Keratinocyte (primary cell): ENCODE measurements at regions not wholly inside any gene's neighbourhood (a gene's known extent, or its start where the extent isn't known, plus 50 kb on each side); places are given as distances from the start of the nearest gene placed in this dataset.

ENCODE experiments used
- DNase-seq: peaks from one replicate; pipeline ENCODE4 v3.0.0-alpha.2; 2011; ENCODE audit warnings: low read depth, missing footprints, low spot score
- FAIRE-seq: peaks from 2 replicates; lab custom pipeline; 2011; peaks lifted over from hg19 to GRCh38; lab: Jason Lieb, UNC
- H2AFZ ChIP-seq: 2 replicates; pipeline ENCODE4 v1.6.0; 2012; ENCODE audit warnings: low read length, control low read depth, inconsistent platforms; ENCODE audit not compliant: control insufficient read depth
- H3K27ac ChIP-seq: 2 replicates; pipeline ENCODE4 v1.5.1; 2011; ENCODE audit warnings: low read length; ENCODE audit not compliant: control insufficient read depth, insufficient read depth
- H3K27me3 ChIP-seq: 3 replicates; pipeline ENCODE4 v1.6.0; 2011; ENCODE audit warnings: low read length; ENCODE audit not compliant: control insufficient read depth, insufficient read depth; ENCODE audit errors: extremely low read depth
- H3K36me3 ChIP-seq, 2 experiments: 2 replicates in 1 of 2; 3 replicates in 1 of 2; pipeline ENCODE4 v1.5.1; 2011; ENCODE audit warnings: low read length in 2 of 2, mild to moderate bottlenecking in 1 of 2; ENCODE audit not compliant: control insufficient read depth in 2 of 2, insufficient read depth in 2 of 2; ENCODE audit errors: extremely low read depth in 1 of 2
- H3K4me1 ChIP-seq: 3 replicates; pipeline ENCODE4 v1.5.1; 2011; ENCODE audit warnings: low read length; ENCODE audit not compliant: control insufficient read depth, insufficient read depth; ENCODE audit errors: extremely low read depth
- H3K4me2 ChIP-seq: 3 replicates; pipeline ENCODE4 v1.6.0; 2011; ENCODE audit warnings: low read depth, low read length; ENCODE audit not compliant: control insufficient read depth, insufficient read depth; ENCODE audit errors: extremely low read depth
- H3K4me3 ChIP-seq, 3 experiments: fragments of 200-600 bp in 1 of 3; sonication (generic) in 1 of 3; 2 replicates in 2 of 3; 3 replicates in 1 of 3; pipeline ENCODE4 v1.5.1; 2011 to 2016; ENCODE audit warnings: low read length in 3 of 3, mild to moderate bottlenecking in 3 of 3, control low read depth in 2 of 3, inconsistent platforms in 1 of 3, low read depth in 1 of 3, mixed read lengths in 1 of 3, mixed run types in 1 of 3, moderate library complexity in 1 of 3; ENCODE audit not compliant: control insufficient read depth in 2 of 3, insufficient read depth in 2 of 3; ENCODE audit errors: extremely low read depth in 1 of 3
- H3K79me2 ChIP-seq: 2 replicates; pipeline ENCODE4 v1.6.0; 2012; ENCODE audit warnings: low read length; ENCODE audit not compliant: control insufficient read depth, insufficient read depth
- H3K9ac ChIP-seq: 3 replicates; pipeline ENCODE4 v1.6.0; 2011; ENCODE audit warnings: low read length; ENCODE audit not compliant: control insufficient read depth, insufficient read depth; ENCODE audit errors: extremely low read depth
- H3K9me1 ChIP-seq: 3 replicates; pipeline ENCODE4 v1.6.0; 2011; ENCODE audit warnings: low read length; ENCODE audit not compliant: control insufficient read depth, insufficient read depth; ENCODE audit errors: extremely low read depth
- H3K9me3 ChIP-seq: 2 replicates; pipeline ENCODE4 v1.5.1; 2012; ENCODE audit warnings: low read depth, low read length; ENCODE audit not compliant: control insufficient read depth
- H4K20me1 ChIP-seq: 3 replicates; pipeline ENCODE4 v1.6.0; 2011; ENCODE audit warnings: low read length; ENCODE audit not compliant: control insufficient read depth, insufficient read depth; ENCODE audit errors: extremely low read depth
- CTCF ChIP-seq, 3 experiments: IDR thresholded peaks in 1 of 3; conservative IDR thresholded peaks in 1 of 3; optimal IDR thresholded peaks in 1 of 3; 2 replicates in 2 of 3; 3 replicates in 1 of 3; pipeline versions ENCODE3 to v1.5.1; 2011; ENCODE audit warnings: low read length in 3 of 3, mild to moderate bottlenecking in 3 of 3, moderate library complexity in 2 of 3, control low read depth in 1 of 3, inconsistent platforms in 1 of 3; ENCODE audit not compliant: insufficient read depth in 2 of 3; ENCODE audit errors: extremely low read depth in 1 of 3
- EZH2 ChIP-seq: IDR thresholded peaks from one replicate; pipeline ENCODE4 v1.6.1; 2012; ENCODE audit warnings: inconsistent platforms, mild to moderate bottlenecking, low read length, moderate library complexity
- dilution Hi-C: fragments of 300-500 bp; cut with MboI; formaldehyde crosslinking; loops from one replicate; pipeline ENCODE4 v1.7.0; 2020; ENCODE audit warnings: low sequenced_read_pairs; ENCODE audit not compliant: extremely low pct_ligation_motif_present

- no peaks in the 10 kb centered on the region for H4K20me1 ChIP-seq
- H3K36me3 ChIP-seq: no peaks in the 10 kb centered on the region
- no peak overlapping the region for H3K4me3 ChIP-seq
- FAIRE-seq (no peak), DNase-seq (no peak)
- H3K9me1 ChIP-seq: no peaks in the 10 kb centered on the region
- no peaks in the 10 kb centered on the region for H3K9me3 ChIP-seq
- H3K27ac ChIP-seq: no peak overlapping the region
- TF ChIP-seq EZH2 (no peak), CTCF (optimal IDR thresholded peaks at IDR 0.05 in 1 of 3, IDR thresholded peaks at IDR 0.05 in 1 of 3, conservative IDR thresholded peaks at IDR 0.05 in 1 of 3; ENCODE audit: extremely low read depth in 1 of 3, insufficient read depth in 2 of 3, low read length in 3 of 3) (no peak)
- H3K4me2 ChIP-seq: no peak overlapping the region
- H2AFZ ChIP-seq: no peak overlapping the region
- no peak overlapping the region for H3K9ac ChIP-seq
- no peaks in the 10 kb centered on the region for H3K79me2 ChIP-seq
- no peaks in the 10 kb centered on the region for H3K4me1 ChIP-seq
- H3K27me3 ChIP-seq: no peaks in the 10 kb centered on the region
- dilution Hi-C loops: no loop called here
Measured at GRCh38 chr15:27608248-27608647, 490.9 kb downstream of the OCA2 start.

- no peaks in the 10 kb centered on the region for H3K36me3 ChIP-seq
- no peak for FAIRE-seq
- H3K4me1 ChIP-seq: no peaks in the 10 kb centered on the region
- no peak for DNase-seq
- H3K9me3 ChIP-seq: no peaks in the 10 kb centered on the region
- no peak overlapping the region for H3K4me3 ChIP-seq
- TF ChIP-seq EZH2 (no peak), CTCF (optimal IDR thresholded peaks at IDR 0.05 in 1 of 3, IDR thresholded peaks at IDR 0.05 in 1 of 3, conservative IDR thresholded peaks at IDR 0.05 in 1 of 3; ENCODE audit: extremely low read depth in 1 of 3, insufficient read depth in 2 of 3, low read length in 3 of 3) (no peak)
- no peak overlapping the region for H3K4me2 ChIP-seq
- H4K20me1 ChIP-seq: no peaks in the 10 kb centered on the region
- H3K9me1 ChIP-seq: no peaks in the 10 kb centered on the region
- H3K27ac ChIP-seq: no peak overlapping the region
- dilution Hi-C loops: no loop called here
- H3K79me2 ChIP-seq: no peaks in the 10 kb centered on the region
- no peak overlapping the region for H2AFZ ChIP-seq
- no peaks in the 10 kb centered on the region for H3K27me3 ChIP-seq
- no peak overlapping the region for H3K9ac ChIP-seq
Measured at GRCh38 chr15:27601239-27601960, 497.7 kb downstream of the OCA2 start.
